GM12878 (cell line): ENCODE measurements at regions not wholly inside any gene's neighbourhood (a gene's known extent, or its start where the extent isn't known, plus 50 kb on each side); places are given as distances from the start of the nearest gene placed in this dataset.
"Not testable (repeated sequence)": the region's sequence is repeated elsewhere in the genome, so short reads cannot be mapped to it uniquely, and the experiment has no call there.

Experiments used
- ATAC-seq: fragments of 200-7000 bp; cut with Tn5 transposase; 3 replicates; pipeline ENCODE4 v1.9.1; 2020; ENCODE audit warnings: mild to moderate bottlenecking, moderate library complexity
- BruUV-seq: library from RNA; stranded (reverse); fragments of 400-500 nt; replicated peaks from 2 replicates; lab custom pipeline; 2021; lab: Mats Ljungman, UMichigan
- CTCF ChIA-PET: fragments of 300-600 bp; sonication (Branson Sonifier 250); formaldehyde crosslinking; extraction: SDS; loops from one replicate; lab custom pipeline; 2021; ENCODE audit warnings: inconsistent platforms; lab: Yijun Ruan, JAX
- POLR2A ChIA-PET: fragments of 350-600 bp; formaldehyde crosslinking; extraction: SDS; loops from one replicate; lab custom pipeline; 2021; ENCODE audit warnings: inconsistent platforms; lab: Charles Lee
- RAD21 ChIA-PET: fragments of 300-600 bp; sonication (Branson Sonifier 250); formaldehyde crosslinking; loops from one replicate; lab custom pipeline; 2023; ENCODE audit warnings: antibody characterized with exemption; ENCODE audit not compliant: unreplicated experiment; lab: Charles Lee
- SMC1A ChIA-PET: fragments of 300-600 bp; sonication (Branson Sonifier 250); formaldehyde crosslinking; loops from one replicate; lab custom pipeline; 2023; ENCODE audit not compliant: unreplicated experiment, uncharacterized antibody; lab: Charles Lee
- DNase-seq: peaks from one replicate; pipeline ENCODE4 v3.0.0-alpha.2; 2011; ENCODE audit warnings: low read depth, low spot score
- FAIRE-seq: peaks from 3 replicates; lab custom pipeline; 2011; peaks lifted over from hg19 to GRCh38; lab: Jason Lieb, UNC
- H2AFZ ChIP-seq: 2 replicates; pipeline ENCODE4 v1.6.0; 2011; ENCODE audit warnings: low read depth, low read length, control low read depth; ENCODE audit not compliant: control insufficient read depth
- H3K27ac ChIP-seq: 2 replicates; pipeline ENCODE4 v1.5.1; 2011; ENCODE audit warnings: control low read depth; ENCODE audit not compliant: control insufficient read depth, insufficient read depth
- H3K27me3 ChIP-seq, 2 experiments: replicated peaks in 1 of 2; 2 replicates each; pipeline versions ENCODE4 v1.6.0 to v1.6.1; 2011; ENCODE audit warnings: low read length in 1 of 2; ENCODE audit not compliant: control insufficient read depth in 2 of 2, insufficient read depth in 2 of 2
- H3K36me3 ChIP-seq, 2 experiments: 2 replicates each; pipeline ENCODE4 v1.5.1; 2011; ENCODE audit warnings: low read length in 1 of 2; ENCODE audit not compliant: control insufficient read depth in 2 of 2, insufficient read depth in 2 of 2
- H3K4me1 ChIP-seq: 2 replicates; pipeline ENCODE4 v1.6.1; 2011; ENCODE audit warnings: mild to moderate bottlenecking, low read length, moderate library complexity, mixed read lengths; ENCODE audit not compliant: control insufficient read depth, insufficient read depth
- H3K4me2 ChIP-seq: 2 replicates; pipeline ENCODE4 v1.6.0; 2011; ENCODE audit warnings: control low read depth; ENCODE audit not compliant: control insufficient read depth, insufficient read depth
- H3K4me3 ChIP-seq: fragments of 200-600 bp; sonication (generic); 2 replicates; pipeline ENCODE4 v1.5.1; 2016
- H3K79me2 ChIP-seq: 2 replicates; pipeline ENCODE4 v1.6.0; 2011; ENCODE audit warnings: low read length; ENCODE audit not compliant: control insufficient read depth, insufficient read depth
- H3K9ac ChIP-seq: 2 replicates; pipeline ENCODE4 v1.8.0; 2011; ENCODE audit warnings: low read length, control low read depth, mixed read lengths; ENCODE audit not compliant: control insufficient read depth, insufficient read depth
- H3K9me3 ChIP-seq: replicated peaks from 3 replicates; pipeline ENCODE4 v1.5.1; 2011; ENCODE audit warnings: mild to moderate bottlenecking, low read length; ENCODE audit not compliant: control insufficient read depth, insufficient read depth
- H4K20me1 ChIP-seq: 2 replicates; pipeline ENCODE4 v1.6.0; 2011; ENCODE audit not compliant: control insufficient read depth, insufficient read depth
- BRCA1 ChIP-seq: IDR thresholded peaks from 2 replicates; pipeline ENCODE4 v1.6.1; 2011; ENCODE audit warnings: low read depth, low read length, improper control_type of control experiment
- FOXK2 ChIP-seq: fragments of 450-650 bp; IDR thresholded peaks from 2 replicates; pipeline ENCODE4 v1.6.1; 2017; ENCODE audit warnings: mild to moderate bottlenecking, moderate library complexity
- IKZF1 ChIP-seq: fragments of 450-650 bp; conservative IDR thresholded peaks from 2 replicates; pipeline ENCODE4 v1.6.1; 2017; ENCODE audit warnings: antibody characterized with exemption, mild to moderate bottlenecking
- PBX3 ChIP-seq: IDR thresholded peaks from 2 replicates; pipeline ENCODE4 v1.6.1; 2011; ENCODE audit warnings: mild to moderate bottlenecking, low read depth, low read length, moderate library complexity; ENCODE audit not compliant: insufficient replicate concordance
- POLR2AphosphoS5 ChIP-seq: IDR thresholded peaks from 2 replicates; pipeline ENCODE4 v1.6.1; 2011; ENCODE audit warnings: mild to moderate bottlenecking, low read length, inconsistent platforms
- REST ChIP-seq: IDR thresholded peaks from 2 replicates; pipeline ENCODE4 v1.6.1; 2012; ENCODE audit warnings: mild to moderate bottlenecking, low read depth, low read length
- STAT1 ChIP-seq: fragments of 450-650 bp; conservative IDR thresholded peaks from 2 replicates; pipeline ENCODE4 v1.6.1; 2014; ENCODE audit warnings: antibody characterized with exemption, mild to moderate bottlenecking
- TCF12 ChIP-seq: IDR thresholded peaks from 2 replicates; pipeline ENCODE4 v1.6.1; 2011; ENCODE audit warnings: low read depth, mild to moderate bottlenecking, low read length
- USF1 ChIP-seq: IDR thresholded peaks from 2 replicates; pipeline ENCODE4 v1.6.1; 2011; ENCODE audit warnings: borderline replicate concordance, low read depth, mild to moderate bottlenecking, moderate library complexity, mixed read lengths, low read length; ENCODE audit not compliant: insufficient read depth; ENCODE audit errors: extremely low read length
- ZNF274 ChIP-seq: IDR thresholded peaks from one replicate; pipeline ENCODE4 v1.8.0; 2011; ENCODE audit not compliant: insufficient read length, insufficient read depth
- WGBS: methylation state at CpG from one replicate; pipeline ENCODE4 v1.1.6; 2016; ENCODE audit warnings: low lambda C conversion rate; ENCODE audit not compliant: insufficient replicate concordance, insufficient coverage; ENCODE audit errors: missing lambda C conversion rate; 5-methylcytosine and 5-hydroxymethylcytosine counted together
- in situ Hi-C: fragments of 300-500 bp; cut with MboI; formaldehyde crosslinking; loops from 9 replicates; pipeline ENCODE4 v1.14.3; 2018; ENCODE audit warnings: mixed read lengths
- intact Hi-C: fragments of 100-400 bp; cut with micrococcal nuclease; formaldehyde crosslinking; loops from one replicate; pipeline ENCODE4 v1.14.2; 2022; ENCODE audit not compliant: unreplicated experiment

- FAIRE-seq, SMC1A ChIA-PET, H4K20me1 ChIP-seq, H3K27ac ChIP-seq, H3K4me3 ChIP-seq, BruUV-seq, H3K9ac ChIP-seq, POLR2A ChIA-PET, in situ Hi-C loops, CTCF ChIA-PET, DNase-seq, intact Hi-C loops, H3K79me2 ChIP-seq, H3K9me3 ChIP-seq, ATAC-seq, H3K4me2 ChIP-seq, RAD21 ChIA-PET, H3K27me3 ChIP-seq, H3K4me1 ChIP-seq, H2AFZ ChIP-seq, H3K36me3 ChIP-seq: not testable (repeated sequence)
- WGBS = 13% methylated on average over 8 of the region's 8 CpGs
Observed at GRCh38 chr15:59783774-59784520, 94.8 kb upstream of the BNIP2 start.

- H3K36me3 ChIP-seq = no peaks in the 10 kb centered on the region
- FAIRE-seq (no peak), ATAC-seq (no peak), DNase-seq (no peak)
- ChIA-PET SMC1A (no interaction called here), CTCF (no interaction called here), RAD21 (no interaction called here), POLR2A (no interaction called here)
- no peak overlapping the region for H3K27ac ChIP-seq
- no peak overlapping the region for H3K4me3 ChIP-seq
- H3K4me1 ChIP-seq = no peaks in the 10 kb centered on the region
- BruUV-seq = no TSS peak
- intact Hi-C loops (no loop called here), in situ Hi-C loops (no loop called here)
- no peak overlapping the region for H2AFZ ChIP-seq
- WGBS = 91% methylated on average over 1 of the region's 1 CpG
- H3K27me3 ChIP-seq = no peaks in the 10 kb centered on the region; a peak in 1 of 4 replicates
- H3K4me2 ChIP-seq = no peak overlapping the region
- no peaks in the 10 kb centered on the region for H4K20me1 ChIP-seq
- no peak overlapping the region for H3K9ac ChIP-seq
- H3K79me2 ChIP-seq = no peaks in the 10 kb centered on the region
- H3K9me3 ChIP-seq = no peaks in the 10 kb centered on the region
- TF ChIP-seq REST (no peak), IKZF1 (no peak), BRCA1 (no peak), PBX3 (no peak), FOXK2 (no peak), USF1 (no peak), POLR2AphosphoS5 (no peak), STAT1 (no peak), ZNF274 (no peak), TCF12 (no peak)
Observed at GRCh38 chr15:59779110-59779509, 90.0 kb upstream of the BNIP2 start.
